Lung (tissue), 11 donors: ENCODE measurements at regions not wholly inside any gene's neighbourhood (a gene's known extent, or its start where the extent isn't known, plus 50 kb on each side); places are given as distances from the start of the nearest gene placed in this dataset.

ENCODE experiments used
- ATAC-seq: fragments of 200-7000 bp; cut with Tn5 transposase; one replicate; pipeline ENCODE4 v1.9.1; 2020; ENCODE audit warnings: moderate number of reproducible peaks; ENCODE audit not compliant: insufficient read depth, low FRiP score
- DNase-seq, 3 donors: peaks; one replicate each; pipeline ENCODE4 v3.0.0-alpha.2; 2013 to 2017
- H3K27ac ChIP-seq, 2 donors: one replicate each; pipeline ENCODE4 v1.5.1; 2013; ENCODE audit warnings: mild to moderate bottlenecking in 2 of 2, moderate library complexity in 2 of 2, control low read depth in 1 of 2, inconsistent platforms in 1 of 2, low read depth in 1 of 2, low read length in 1 of 2
- H3K27me3 ChIP-seq, 3 donors: one replicate each; pipeline ENCODE4 v1.5.1; 2013; ENCODE audit warnings: low read length in 2 of 3; ENCODE audit not compliant: control insufficient read depth in 3 of 3, insufficient read depth in 3 of 3
- H3K36me3 ChIP-seq, 4 donors: one replicate each; pipeline ENCODE4 v1.5.1; 2013; ENCODE audit warnings: low read length in 4 of 4, mild to moderate bottlenecking in 1 of 4, moderate library complexity in 1 of 4; ENCODE audit not compliant: control insufficient read depth in 4 of 4, insufficient read depth in 4 of 4
- H3K4me1 ChIP-seq, 5 donors: one replicate each; pipeline ENCODE4 v1.5.1; 2013; ENCODE audit warnings: low read length in 5 of 5, mild to moderate bottlenecking in 2 of 5, moderate library complexity in 1 of 5; ENCODE audit not compliant: control insufficient read depth in 5 of 5, insufficient read depth in 5 of 5
- H3K4me3 ChIP-seq: one replicate; pipeline ENCODE4 v1.5.1; 2013; ENCODE audit warnings: mild to moderate bottlenecking, control low read depth, moderate library complexity
- H3K9ac ChIP-seq, 2 donors: one replicate each; pipeline ENCODE4 v1.5.1; 2013; ENCODE audit warnings: low read length in 2 of 2, control low read depth in 1 of 2; ENCODE audit not compliant: insufficient read depth in 1 of 2
- H3K9me3 ChIP-seq, 4 donors: one replicate each; pipeline ENCODE4 v1.5.1; 2013; ENCODE audit warnings: low read length in 3 of 4, mild to moderate bottlenecking in 1 of 4, moderate library complexity in 1 of 4; ENCODE audit not compliant: control insufficient read depth in 4 of 4, insufficient read depth in 3 of 4
- CTCF ChIP-seq: IDR thresholded peaks from 2 replicates; pipeline ENCODE4 v1.5.1; 2012; ENCODE audit warnings: mild to moderate bottlenecking; ENCODE audit errors: control extremely low read depth, extremely low read depth
- WGBS, 2 donors: extraction: QIAGEN DNeasy Blood & Tissue Kit; methylation state at CpG; one replicate each; pipeline ENCODE4 v1.1.7; 2013; 5-methylcytosine and 5-hydroxymethylcytosine counted together
- donor health status: control.
- donor health status: control.
- donor health status: Bipolar disorder and iron deficiency.
- donor health status: healthy.
- donor health status: DM: yes; HTN: yes; CAD: no.

DNA sequence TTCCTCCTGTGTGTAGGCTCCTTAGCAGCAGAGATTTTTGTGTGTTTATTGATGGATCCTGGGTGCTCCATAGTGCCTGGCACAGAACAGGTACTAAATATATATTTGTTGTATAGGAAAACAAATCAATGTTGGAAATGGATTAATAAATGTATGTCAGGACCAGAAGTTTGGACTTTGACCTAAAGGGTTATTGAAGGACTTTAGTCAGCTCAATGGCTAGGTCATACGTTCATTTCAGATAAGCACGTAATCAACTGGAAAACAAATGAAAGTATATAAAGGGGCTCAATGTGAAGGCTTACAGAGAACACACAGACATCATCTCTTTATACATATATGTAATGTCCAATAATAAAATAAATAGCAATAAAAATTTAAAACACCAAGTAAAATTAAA, 56.2 kb upstream of the PALM2AKAP2 start:
- Histone ChIP-seq H3K4me3 (no peak overlapping the region), H3K9me3 (no peaks in the 10 kb centered on the region), H3K27me3 (no peaks in the 10 kb centered on the region), H3K4me1 (peaks cover 0 to 12% (median 0%) of the 10 kb centered on the region in 5 donors), H3K27ac (no peak overlapping the region), H3K36me3 (no peaks in the 10 kb centered on the region), H3K9ac (no peak overlapping the region)
- DNase-seq: no peak
- ATAC-seq: no peak
- no peak for TF ChIP-seq CTCF
- WGBS, 2 donors: 90 to 94% methylated on average over 2 of the region's 2 CpGs

DNA sequence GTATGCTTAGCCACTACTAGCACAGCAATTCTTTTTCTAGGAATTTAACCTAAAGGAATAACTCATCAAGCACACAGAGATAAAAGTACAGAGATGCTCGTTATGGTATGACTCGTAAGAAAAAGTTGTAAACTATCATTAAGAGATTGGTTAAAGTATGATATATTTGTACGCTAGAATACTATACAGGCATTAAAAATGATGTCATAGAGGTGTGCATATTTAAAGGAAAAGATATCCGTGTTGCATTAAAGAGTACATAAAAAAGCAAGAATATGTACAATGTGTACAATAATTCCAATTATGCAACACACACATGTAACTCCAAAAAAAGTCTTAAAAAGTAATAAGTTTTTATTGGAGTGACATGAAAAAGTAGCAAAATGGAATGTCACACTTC, 54.5 kb upstream of the PALM2AKAP2 start:
- H3K9me3 ChIP-seq: no peaks in the 10 kb centered on the region
- H3K4me3 ChIP-seq: no peak overlapping the region
- no peaks in the 10 kb centered on the region for H3K36me3 ChIP-seq
- no peak for ATAC-seq
- peaks cover 0 to 10% (median 0%) of the 10 kb centered on the region in 5 donors for H3K4me1 ChIP-seq
- WGBS, 2 donors: 89 to 92% methylated on average over 4 of the region's 4 CpGs
- no peaks in the 10 kb centered on the region for H3K27me3 ChIP-seq
- no peak overlapping the region for H3K9ac ChIP-seq
- TF ChIP-seq CTCF: no peak
- no peak overlapping the region for H3K27ac ChIP-seq
- DNase-seq: no peak

GRCh38 chr9:109726119-109726518, 53.9 kb upstream of the PALM2AKAP2 start:
- WGBS, 2 donors: 86 to 90% methylated on average over 4 of the region's 4 CpGs
- Histone ChIP-seq H3K9me3 (no peaks in the 10 kb centered on the region), H3K27me3 (no peaks in the 10 kb centered on the region), H3K4me1 (peaks cover 0 to 14% (median 0%) of the 10 kb centered on the region in 5 donors), H3K27ac (no peak overlapping the region), H3K4me3 (no peak overlapping the region), H3K9ac (no peak overlapping the region), H3K36me3 (no peaks in the 10 kb centered on the region)
- TF ChIP-seq CTCF: no peak
- ATAC-seq: no peak
- no peak for DNase-seq

- no peak overlapping the region for H3K27ac ChIP-seq
- TF ChIP-seq CTCF: no peak
- WGBS, 2 donors: 66 to 78% methylated on average over 3 of the region's 3 CpGs
- no peaks in the 10 kb centered on the region for H3K36me3 ChIP-seq
- ATAC-seq: no peak
- peaks cover 0 to 19% (median 1%) of the 10 kb centered on the region in 5 donors for H3K4me1 ChIP-seq
- DNase-seq: no peak
- no peak overlapping the region for H3K9ac ChIP-seq
- H3K27me3 ChIP-seq: no peaks in the 10 kb centered on the region
- H3K4me3 ChIP-seq: no peak overlapping the region
- peaks cover 0 to 2% (median 0%) of the 10 kb centered on the region in 4 donors for H3K9me3 ChIP-seq
Measured at GRCh38 chr9:109728686-109729300, 51.2 kb upstream of the PALM2AKAP2 start.
